NCI-H1105 (cell line): ENCODE measurements at regions not wholly inside any gene's neighbourhood (a gene's known extent, or its start where the extent isn't known, plus 50 kb on each side); places are given as distances from the start of the nearest gene placed in this dataset.

Experiments
- DNase-seq: peaks from one replicate; lab custom pipeline; 2025; lab: John Stamatoyannopoulos, UW

DNA sequence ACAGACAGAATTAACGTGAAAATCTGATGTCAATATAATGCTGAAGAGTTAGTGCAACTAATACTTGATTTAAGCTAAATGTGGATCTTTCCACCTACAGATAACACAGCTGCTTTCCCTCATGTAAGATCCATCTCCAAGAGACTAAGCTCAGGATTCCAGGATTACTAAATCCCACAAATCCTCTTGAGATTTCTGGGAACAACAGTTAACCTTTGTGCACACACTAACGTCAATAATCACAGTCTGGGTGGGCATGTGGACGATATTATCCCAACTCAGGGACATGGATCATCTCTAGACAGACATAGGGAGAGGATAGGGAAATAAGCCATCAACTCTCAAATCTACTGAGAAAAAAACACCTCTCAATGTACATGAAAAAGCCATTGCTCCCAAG, 432.6 kb downstream of the SATB2 start:
- DNase-seq = no peak

DNA sequence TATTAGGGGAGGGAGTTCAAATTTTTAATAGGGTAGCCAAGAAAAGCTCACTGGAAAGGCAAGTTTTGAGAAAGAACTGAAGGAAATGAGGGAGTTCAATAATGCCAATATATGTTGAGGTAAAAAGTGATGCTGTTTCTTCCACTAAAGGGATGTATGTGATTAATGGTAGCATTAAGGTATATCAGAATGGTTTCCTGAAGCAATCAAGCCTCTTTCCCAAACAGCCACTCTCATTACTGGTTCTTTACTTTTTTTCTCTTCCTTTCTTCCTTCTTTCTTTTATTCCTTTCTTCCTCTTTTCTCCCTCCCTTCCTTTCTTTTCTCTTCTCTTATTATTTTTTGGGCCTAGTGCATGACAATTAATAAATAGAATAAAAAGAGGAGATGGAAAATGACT, 433.5 kb downstream of the SATB2 start:
- no peak for DNase-seq

DNA sequence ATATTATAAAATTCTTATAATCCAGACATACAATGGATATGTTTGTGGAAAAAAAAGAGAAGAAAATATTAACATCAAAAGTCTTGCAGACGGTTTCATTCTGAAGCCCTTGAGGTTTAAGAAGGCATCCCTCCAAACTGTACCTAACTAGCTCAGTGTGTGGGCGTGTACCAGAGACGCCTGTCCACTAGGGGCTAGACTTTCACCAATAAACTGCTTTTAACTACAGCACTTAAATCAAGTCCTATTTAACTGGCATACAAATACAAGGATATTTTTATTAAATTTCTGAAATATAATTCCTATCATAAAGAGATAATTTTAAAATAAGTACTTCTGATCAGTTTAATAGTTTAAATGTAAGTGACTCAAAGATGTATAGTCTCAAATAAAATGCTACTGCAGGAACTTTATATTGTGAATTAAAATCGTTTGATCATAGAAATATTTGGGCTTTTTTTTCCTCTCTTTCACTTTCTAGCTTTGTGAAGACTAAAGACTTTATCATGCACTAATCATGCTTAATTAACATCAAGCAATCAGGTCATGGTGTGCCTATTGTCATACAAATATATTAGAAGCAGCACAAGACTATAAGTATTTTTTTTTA, 437.7 kb downstream of the SATB2 start:
- DNase-seq = no peak

DNA sequence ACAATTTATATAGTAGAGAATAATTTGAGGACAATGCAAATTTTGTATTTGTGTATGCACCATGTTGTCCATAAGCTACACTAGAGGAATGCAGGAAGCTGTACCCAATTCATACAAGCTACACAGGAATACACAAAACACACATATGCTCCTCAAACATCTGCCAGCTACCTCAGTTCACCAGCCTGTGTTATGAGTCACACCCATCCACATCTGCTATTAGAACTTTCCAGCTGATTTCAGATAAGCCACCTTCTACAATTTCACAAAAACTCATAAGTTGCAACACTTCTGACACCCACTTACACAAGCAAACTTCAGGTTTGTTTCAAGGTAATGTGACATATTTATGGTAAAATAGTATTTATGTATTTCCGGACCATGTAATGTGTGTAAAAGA, 438.9 kb downstream of the SATB2 start:
- DNase-seq = no peak

DNA sequence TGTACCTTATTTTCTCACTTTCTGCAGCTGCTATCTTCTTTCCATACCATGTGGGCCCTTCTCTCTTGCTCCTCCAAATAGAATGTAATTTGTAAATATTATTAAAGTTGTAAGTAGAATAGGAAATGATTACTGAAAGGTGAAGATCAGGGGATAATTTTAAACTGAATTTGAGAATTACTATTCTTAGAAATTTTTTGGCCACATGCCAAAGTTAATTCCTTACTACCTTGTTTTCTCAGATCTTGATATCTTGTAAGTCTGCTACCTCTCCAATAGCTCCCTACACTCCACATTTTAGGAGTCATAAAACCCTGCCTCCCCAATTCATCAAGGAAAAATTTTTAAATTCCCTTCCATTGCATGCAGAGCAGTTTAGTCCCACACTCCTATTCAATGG, 442.7 kb downstream of the SATB2 start:
- no peak for DNase-seq

DNA sequence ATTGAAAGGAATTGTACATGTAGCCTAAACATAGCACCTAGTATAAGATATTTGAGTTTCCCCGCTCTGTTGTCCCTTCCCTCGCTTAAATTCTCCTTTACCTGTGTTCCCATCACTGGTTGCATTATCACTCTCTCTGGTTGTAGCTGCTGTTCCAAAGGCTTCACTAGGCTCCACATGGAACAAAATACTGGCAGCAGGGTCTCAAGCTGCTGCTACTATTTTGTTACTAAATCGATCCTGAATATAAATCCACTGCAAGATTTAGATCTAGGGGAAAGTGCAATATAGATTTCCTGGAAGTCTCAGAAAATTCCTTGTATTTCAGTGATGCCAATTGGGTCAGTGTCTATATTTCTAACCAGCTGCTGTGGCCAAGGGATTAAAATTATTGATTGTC, 443.5 kb downstream of the SATB2 start:
- no peak for DNase-seq

DNA sequence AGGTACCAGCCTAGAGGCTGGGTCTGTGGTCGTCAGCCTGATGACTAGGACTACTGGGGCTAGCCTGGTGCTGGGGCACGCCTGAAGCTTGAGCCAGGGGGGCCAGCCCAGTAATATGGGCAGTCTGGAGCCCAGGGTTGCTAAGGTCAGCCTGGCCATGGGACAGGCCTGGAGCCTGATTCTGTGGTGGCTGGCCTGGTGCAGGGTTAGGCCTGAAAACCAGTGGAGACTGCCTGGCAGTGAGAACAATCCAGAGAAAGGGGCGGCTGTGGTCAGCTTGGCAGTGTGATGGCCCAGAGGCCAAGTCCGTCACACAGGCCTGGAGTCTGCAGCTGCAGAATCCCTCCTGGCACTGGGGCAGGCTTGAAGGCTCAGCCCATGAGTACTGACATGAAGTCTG, 445.8 kb downstream of the SATB2 start:
- no peak for DNase-seq

DNA sequence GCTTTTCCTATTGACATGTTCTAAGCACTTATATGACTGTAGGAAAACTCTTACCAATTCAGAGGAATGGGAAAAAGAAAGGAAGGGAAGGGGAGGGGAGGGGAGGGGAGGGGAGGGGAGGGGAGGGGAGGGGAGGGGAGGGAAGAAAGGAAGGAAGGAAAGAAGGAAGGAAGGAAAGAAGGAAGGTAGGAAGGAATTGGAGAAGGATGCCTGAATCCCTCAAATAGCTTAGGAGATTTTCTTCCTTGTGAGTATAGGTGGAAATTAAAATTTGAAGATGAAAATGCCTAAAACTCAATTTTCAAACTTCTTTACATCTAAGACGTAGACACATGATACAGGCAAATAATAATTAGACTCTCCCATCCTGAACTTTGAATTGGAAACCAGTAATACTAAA, 463.1 kb downstream of the SATB2 start:
- DNase-seq = no peak

DNA sequence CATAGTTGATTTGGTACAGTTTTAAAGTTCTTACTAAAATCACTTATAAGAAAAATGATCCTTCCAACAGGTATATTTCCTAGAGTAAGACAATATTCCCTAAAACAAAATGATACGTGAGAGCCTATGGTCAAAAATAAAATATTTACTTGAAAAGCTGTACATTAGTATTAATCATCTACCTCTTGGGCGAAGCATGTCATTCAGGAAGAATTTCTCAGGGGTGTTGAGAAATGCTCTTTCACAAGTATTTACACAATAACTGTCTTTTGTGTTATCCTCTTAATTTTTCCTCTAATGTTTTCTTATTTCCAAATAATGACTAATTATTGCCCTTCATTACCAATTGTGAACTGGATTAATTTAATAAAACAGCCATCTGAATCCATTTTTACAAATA, 466.3 kb downstream of the SATB2 start:
- DNase-seq = no peak

DNA sequence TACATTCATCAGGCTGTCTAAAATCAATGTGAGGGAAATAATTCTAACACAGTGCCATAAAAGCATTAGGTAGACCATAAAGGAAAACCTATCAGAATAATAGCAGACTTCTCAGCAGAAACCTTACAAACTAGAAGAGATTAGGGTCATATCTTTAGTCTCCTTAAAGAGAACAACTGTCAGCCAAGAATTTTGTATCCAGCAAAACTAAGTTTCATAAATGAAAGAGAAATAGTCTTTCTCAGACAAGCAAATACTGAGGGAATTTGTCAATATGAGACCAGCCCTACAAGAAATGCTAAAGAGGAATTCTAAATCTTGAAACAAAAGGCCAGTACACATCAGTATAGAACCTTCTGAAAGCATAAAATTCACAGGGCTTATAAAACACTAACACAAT, 482.0 kb downstream of the SATB2 start:
- DNase-seq = no peak

DNA sequence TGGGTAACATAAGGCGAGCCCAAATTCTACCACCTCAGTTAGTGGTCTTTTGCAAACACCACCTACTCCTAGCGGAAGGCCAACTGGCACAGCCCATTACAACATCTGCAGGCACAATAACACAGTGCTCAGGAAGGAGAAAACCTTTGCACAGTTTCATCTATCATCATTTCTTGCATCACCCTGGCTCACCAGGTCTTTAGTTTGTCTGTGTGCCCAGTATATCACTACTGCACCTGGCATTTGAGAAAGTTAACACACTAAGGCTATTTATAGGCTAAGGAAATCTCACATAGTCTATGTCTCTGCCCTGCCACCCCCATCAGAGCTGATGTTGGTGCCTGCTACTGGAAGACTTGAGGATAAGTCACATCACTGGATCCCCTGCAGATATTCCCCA, 484.0 kb downstream of the SATB2 start:
- no peak for DNase-seq

DNA sequence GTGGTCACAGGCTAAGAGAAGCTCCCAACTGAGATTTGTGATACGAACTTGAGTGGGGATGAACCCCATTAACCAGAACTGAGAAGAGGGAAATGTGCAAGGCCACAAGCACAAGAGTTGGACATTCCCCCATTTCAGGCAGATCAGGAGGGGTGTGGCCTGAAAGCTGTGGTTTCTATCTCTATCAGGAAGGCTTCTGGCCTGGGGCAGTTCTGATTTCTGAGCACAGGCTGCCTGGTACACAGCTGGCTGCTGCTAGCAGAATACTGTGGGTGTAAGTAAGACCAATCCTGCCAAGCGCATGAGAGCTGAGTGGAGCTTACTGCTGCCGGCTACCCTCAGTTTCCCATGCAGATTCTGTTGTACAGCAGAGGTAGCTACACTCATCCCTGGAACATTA, 484.6 kb downstream of the SATB2 start:
- DNase-seq = no peak

DNA sequence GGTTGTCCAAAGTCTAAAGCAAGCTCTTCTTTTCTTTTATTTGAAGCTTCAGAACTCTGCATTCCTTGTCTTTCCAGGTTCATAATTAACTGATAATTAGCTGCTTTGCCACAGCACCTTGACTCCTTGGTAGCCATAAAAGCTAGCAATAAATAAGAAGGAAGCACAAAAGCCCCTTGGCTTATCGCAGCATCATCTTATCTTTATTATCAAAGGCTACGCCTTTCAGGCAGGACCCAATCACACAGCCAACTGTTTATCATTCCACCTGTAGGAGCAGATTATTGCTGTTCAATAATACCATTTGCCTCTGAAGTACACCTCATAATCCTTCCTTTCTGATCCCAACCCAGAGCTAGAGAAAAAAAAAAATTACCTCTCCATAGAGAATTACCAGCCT, 489.2 kb downstream of the SATB2 start:
- no peak for DNase-seq

DNA sequence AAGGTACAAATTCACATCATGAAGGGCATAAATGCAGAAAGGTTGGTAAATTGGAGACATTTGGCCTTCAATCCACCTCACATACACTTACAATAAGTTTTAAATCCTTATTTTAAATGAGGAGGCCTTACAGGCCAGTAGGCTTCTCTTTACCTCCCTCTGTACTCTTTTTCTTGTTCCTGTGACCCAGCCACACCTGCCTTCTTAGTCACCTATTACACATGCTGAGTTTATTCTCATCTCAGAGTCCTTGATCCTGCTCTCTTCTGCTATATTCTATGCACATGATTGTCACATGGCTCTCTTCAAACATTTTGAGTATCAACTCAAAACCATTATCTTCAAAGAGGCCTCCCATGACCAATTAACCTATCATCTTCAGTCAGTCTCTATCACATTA, 491.5 kb downstream of the SATB2 start:
- no peak for DNase-seq

DNA sequence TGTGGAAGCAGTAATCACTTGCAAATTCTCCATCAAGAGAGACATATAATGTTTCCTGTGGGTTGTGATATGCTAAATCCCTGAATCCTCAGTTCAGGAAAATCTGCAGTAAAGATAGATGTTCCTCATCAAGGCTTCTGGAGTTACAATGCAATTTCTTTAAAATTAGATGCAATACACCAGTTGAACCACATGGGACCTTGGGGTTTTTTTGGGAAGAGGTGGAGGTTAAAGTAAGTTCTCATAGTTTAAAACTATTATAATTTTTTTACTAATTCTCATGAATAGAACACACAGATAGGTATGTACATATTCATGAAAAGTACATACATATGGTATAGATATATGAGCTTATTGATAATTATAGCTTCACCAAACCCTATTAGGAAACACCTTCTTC, 496.2 kb downstream of the SATB2 start:
- no peak for DNase-seq

DNA sequence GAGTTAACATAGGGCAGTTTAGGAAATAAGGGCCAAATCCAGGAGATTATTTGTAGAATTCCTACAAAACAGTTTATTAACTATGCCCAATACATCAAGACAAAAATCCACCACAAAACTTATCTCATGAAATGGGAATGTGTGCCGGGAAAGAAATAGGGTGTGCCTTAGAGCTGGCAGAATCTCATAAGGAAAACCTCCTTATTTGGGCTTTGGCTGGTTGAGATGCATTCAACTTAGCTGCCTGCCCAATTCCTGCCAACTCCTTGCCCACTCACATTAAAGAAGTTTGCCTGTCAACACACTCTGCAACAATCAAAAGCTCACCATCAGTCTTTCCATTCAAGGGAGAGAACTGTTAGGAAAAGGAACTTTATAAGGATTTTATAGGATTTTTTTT, 500.6 kb downstream of the SATB2 start:
- DNase-seq = no peak

DNA sequence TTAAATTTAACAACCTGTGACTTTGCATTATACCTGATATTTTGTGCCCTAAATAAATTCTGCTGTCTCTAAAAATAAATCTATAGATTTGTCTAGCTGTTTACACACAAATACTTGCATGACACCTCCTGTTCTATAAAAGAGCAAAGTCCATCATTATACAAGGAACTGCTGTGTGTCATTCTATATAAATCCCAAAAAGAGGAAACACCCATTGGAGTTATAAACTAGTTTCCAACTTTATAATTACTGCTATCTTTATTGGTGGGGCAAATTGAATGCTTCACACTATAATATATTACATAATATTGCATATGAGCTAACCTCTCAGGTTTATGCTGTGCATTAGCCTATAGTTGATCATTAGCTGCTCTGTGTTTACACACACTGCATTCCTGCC, 504.4 kb downstream of the SATB2 start:
- DNase-seq = no peak

DNA sequence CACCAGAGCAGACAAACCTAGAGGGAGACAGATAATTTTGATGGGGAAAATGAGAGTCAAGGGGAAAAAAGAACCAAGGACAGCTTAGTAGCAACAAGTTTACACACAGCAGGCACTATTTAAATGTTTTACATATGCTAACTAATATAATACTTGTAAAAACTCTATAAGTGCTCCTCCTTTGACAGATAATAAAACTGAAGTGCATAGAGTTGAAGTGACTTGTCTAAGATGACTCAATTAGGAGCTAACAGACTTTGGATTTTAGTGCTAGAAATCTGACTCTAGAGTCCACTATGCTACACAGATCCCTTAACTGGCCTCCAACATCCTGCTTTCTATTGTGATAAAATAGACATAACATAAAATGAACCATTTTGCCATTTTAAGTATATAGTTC, 506.9 kb downstream of the SATB2 start:
- no peak for DNase-seq

DNA sequence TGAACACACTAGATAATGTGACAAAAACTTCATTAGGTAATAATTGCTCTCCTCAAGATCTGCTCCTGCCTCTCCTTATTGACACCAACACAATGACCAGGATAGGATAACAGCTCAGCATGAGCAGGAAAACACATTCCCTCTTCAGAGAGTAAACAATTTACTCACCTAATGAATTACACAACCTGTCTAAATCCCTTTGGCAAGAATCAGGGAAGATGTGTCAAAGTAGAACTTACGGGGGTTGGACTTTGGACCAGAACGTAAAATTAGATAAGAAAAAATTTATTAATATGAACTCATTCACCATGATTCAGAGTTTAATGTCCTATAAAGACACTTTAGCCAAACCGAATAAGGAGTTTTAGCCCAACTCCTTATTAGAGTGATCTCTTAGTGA, 512.2 kb downstream of the SATB2 start:
- no peak for DNase-seq

DNA sequence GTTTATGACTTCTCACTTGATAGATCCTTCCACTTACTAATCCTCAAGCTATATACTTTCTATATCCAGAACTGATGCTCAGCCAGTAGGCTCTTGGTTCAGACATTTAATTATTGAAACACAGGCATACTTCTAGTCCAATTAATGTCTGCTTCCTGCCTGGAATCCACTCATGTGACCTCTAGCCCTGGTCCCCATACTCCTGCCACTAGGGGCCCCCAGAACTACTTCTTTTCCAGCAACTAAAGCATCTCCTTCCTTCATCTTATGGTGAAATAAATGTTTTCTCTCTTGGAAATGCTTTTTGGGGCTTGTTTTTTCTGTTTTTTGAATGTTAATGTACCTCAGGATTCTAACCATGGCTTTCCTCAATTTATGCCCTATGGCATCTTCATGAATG, 527.6 kb downstream of the SATB2 start:
- no peak for DNase-seq

DNA sequence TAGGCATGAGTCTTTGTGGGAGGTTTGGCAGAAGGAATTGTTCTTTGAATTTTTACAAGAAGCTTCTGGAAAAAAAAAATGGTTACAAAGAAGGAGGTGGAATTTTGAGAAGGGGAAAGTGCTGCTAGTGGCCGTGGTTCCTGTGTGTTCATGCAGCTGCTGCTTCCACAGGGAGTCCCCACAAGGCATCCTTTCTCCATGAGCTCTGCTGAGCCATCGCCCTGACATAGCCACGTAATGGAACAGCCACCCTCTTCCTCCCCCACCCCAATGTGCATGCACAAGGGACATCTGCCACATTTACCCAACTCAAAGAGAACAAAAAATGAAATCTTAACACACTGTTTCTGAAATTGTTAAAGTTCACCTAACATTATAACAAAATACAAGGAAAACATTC, 529.7 kb downstream of the SATB2 start:
- no peak for DNase-seq

DNA sequence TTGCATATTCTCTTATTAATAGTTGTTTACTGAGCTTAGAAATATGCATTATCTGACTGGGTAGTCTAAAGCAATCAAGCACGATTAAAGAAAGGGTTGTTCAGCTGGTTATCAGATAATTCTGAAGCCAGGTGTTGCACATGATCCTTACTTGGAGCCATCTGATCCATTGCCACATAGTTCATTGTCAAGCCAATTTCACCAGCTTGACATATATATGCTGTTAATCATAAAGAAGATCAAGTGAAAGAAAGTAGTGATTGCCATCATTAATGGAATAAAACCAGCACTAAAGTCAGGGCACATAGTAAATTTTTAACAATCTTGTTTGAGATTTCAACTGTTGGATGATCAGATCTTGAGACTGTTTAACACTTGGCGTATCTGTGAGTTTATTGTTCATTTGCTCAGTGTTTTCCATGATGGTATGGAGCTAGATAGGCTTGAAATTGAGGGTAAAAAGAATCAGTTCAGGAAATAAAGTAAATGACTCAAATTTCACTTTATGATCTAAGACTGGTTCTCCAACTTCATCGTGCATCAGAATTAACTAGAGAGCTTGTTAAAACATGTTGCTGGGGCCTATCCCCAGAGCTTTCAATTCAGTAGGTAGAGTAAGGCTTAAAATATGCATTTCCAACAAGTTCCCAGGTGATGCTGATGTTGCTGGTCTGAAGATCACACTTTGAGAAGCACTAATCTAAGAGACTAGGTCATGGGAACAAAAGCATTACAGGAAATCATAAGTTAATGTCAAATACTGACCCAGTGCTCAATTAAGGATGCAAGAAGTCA, 539.6 kb downstream of the SATB2 start:
- DNase-seq = no peak

DNA sequence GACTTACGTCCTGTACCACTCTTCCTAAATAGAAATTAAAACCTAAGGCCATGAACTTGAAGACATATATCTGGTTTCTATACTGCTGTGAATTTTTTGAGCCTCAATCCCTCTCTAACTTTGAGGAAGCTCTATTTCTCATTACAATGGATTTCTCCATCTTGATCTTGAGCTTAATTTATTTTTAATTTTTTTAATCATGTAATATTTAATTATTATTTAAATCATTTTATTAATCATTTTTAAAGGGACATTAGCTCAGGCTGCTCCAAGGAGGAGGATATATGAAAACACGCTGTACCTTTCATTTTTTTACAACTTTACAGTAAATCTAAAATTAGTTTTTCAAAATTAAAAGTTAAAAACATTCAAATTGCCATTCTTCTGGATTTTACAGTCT, 540.5 kb downstream of the SATB2 start:
- DNase-seq = no peak

DNA sequence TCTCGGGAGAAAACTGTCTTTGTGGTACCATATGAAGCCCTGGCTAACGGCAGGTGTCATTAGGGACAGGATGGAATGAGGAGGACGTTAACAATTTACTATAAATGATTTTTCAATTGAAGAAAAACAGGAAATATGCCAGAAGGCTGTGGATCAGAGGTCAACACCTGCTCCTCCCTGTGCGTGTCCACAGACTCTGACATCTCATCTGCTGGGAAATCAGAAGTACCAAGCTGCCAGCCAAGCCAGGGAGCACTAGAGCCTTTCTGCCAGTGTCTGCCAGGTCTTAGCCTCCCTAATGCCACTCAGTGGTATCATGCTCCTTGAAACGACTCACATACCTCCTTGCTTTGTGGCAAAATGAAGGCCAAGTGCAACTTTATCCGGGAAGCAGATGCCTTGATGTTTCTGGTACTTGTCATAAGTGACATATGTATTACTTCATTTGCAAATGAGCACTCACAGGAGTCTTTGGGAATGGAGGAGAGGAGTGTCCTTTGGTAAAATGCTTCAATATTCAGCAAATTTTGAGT, 541.1 kb downstream of the SATB2 start:
- peak; percentile 49 for DNase-seq
